K562 (cell line): ENCODE measurements at regions not wholly inside any gene's neighbourhood (a gene's known extent, or its start where the extent isn't known, plus 50 kb on each side); places are given as distances from the start of the nearest gene placed in this dataset.

Source experiments
- BCL6 ChIP-seq: fragments of 250-450 bp; sonication (Bioruptor Pico); IDR thresholded peaks from 2 replicates; pipeline ENCODE4 v1.4.0; 2020
- CBFA2T2 ChIP-seq: fragments of 450-650 bp; conservative IDR thresholded peaks from 2 replicates; pipeline ENCODE4 v1.6.1; 2017; ENCODE audit warnings: mild to moderate bottlenecking
- CC2D1A ChIP-seq: fragments of 450-650 bp; IDR thresholded peaks from 2 replicates; pipeline ENCODE4 v1.6.1; 2017; ENCODE audit warnings: mild to moderate bottlenecking
- CREM ChIP-seq: IDR thresholded peaks from 2 replicates; pipeline ENCODE4 v1.6.1; 2014; ENCODE audit warnings: antibody characterized with exemption, low read depth
- DPF2 ChIP-seq: fragments of 450-650 bp; IDR thresholded peaks from 2 replicates; pipeline ENCODE4 v1.6.1; 2016
- ELF1 ChIP-seq: fragments of 200-800 bp; sonication (Bioruptor generic); IDR thresholded peaks from 2 replicates; pipeline ENCODE4 v1.6.1; 2016; ENCODE audit warnings: missing genetic modification characterization, missing compliant biosample characterization
- HNRNPLL ChIP-seq: fragments of 200-400 bp; formaldehyde crosslinking; IDR thresholded peaks from 2 replicates; pipeline ENCODE4 v1.6.1; 2017; ENCODE audit warnings: low read length, low read depth, mild to moderate bottlenecking; ENCODE audit not compliant: poor library complexity, severe bottlenecking
- LEF1 ChIP-seq: fragments of 450-650 bp; IDR thresholded peaks from 2 replicates; pipeline ENCODE4 v1.6.1; 2016; ENCODE audit warnings: mild to moderate bottlenecking
- MAFF ChIP-seq: IDR thresholded peaks from 2 replicates; pipeline ENCODE4 v1.6.1; 2012; ENCODE audit warnings: low read length, improper control_type of control experiment
- MAFG ChIP-seq: fragments of 450-650 bp; conservative IDR thresholded peaks from 2 replicates; pipeline ENCODE4 v1.6.1; 2016; ENCODE audit warnings: missing genetic modification characterization, missing compliant biosample characterization
- MYNN ChIP-seq, 2 experiments: sonication (generic); formaldehyde crosslinking in 1 of 2; IDR thresholded peaks; 2 replicates each; pipeline versions ENCODE4 v1.5.0 to v1.6.1; 2016 to 2020; ENCODE audit warnings: antibody characterized with exemption in 1 of 2, missing genetic modification reagents in 1 of 2
- NFXL1 ChIP-seq: fragments of 450-650 bp; formaldehyde crosslinking; IDR thresholded peaks from 2 replicates; pipeline ENCODE4 v1.4.0; 2021; ENCODE audit warnings: mild to moderate bottlenecking
- POLR3A ChIP-seq: IDR thresholded peaks from 2 replicates; pipeline ENCODE4 v1.6.1; 2011; ENCODE audit warnings: borderline replicate concordance, mild to moderate bottlenecking, moderate library complexity; ENCODE audit not compliant: insufficient read length, insufficient read depth; ENCODE audit errors: extremely low read depth
- PPARD ChIP-seq: fragments of 250-450 bp; sonication (Bioruptor Pico); IDR thresholded peaks from 2 replicates; pipeline ENCODE4 v1.8.0; 2022; ENCODE audit warnings: inconsistent platforms, mild to moderate bottlenecking, moderate library complexity
- RAD21 ChIP-seq, 2 experiments: fragments of 250-450 bp in 1 of 2; fragments of 450-650 bp in 1 of 2; sonication (Bioruptor Pico) in 1 of 2; formaldehyde crosslinking in 1 of 2; IDR thresholded peaks in 1 of 2; conservative IDR thresholded peaks in 1 of 2; 2 replicates each; pipeline versions ENCODE4 v1.4.0 to v1.8.0; 2020 to 2022; ENCODE audit warnings: mild to moderate bottlenecking in 2 of 2, moderate library complexity in 1 of 2
- RBM14 ChIP-seq: fragments of 200-400 bp; formaldehyde crosslinking; IDR thresholded peaks from 2 replicates; pipeline ENCODE4 v1.6.1; 2018; ENCODE audit warnings: low read depth, mild to moderate bottlenecking, low read length, moderate library complexity, borderline replicate concordance; ENCODE audit not compliant: insufficient read depth
- TAF9B ChIP-seq: fragments of 450-650 bp; IDR thresholded peaks from 2 replicates; pipeline ENCODE4 v1.6.1; 2018; ENCODE audit warnings: mild to moderate bottlenecking; ENCODE audit not compliant: partially characterized antibody
- ZBTB1 ChIP-seq: sonication (generic); formaldehyde crosslinking; IDR thresholded peaks from 2 replicates; pipeline ENCODE4 v1.8.1; 2023; ENCODE audit warnings: missing genetic modification reagents, low read depth, mild to moderate bottlenecking, borderline replicate concordance
- ZZZ3 ChIP-seq: fragments of 450-650 bp; IDR thresholded peaks from 2 replicates; pipeline ENCODE4 v1.6.1; 2016; ENCODE audit warnings: antibody characterized with exemption, mild to moderate bottlenecking, moderate library complexity
- TF ChIP-seq, protein P1 (sequence below): fragments of 250-450 bp; sonication (Bioruptor Pico); IDR thresholded peaks from 2 replicates; pipeline ENCODE4 v1.4.0; 2020; ENCODE audit warnings: mild to moderate bottlenecking, moderate library complexity
- TF ChIP-seq, protein P2 (sequence below): fragments of 250-450 bp; sonication (Bioruptor Pico); IDR thresholded peaks from 2 replicates; pipeline ENCODE4 v1.5.1; 2021; ENCODE audit warnings: mild to moderate bottlenecking
- TF ChIP-seq, protein P3 (sequence below), 2 experiments: fragments of 200-800 bp in 1 of 2; sonication (Bioruptor generic) in 1 of 2; sonication (generic) in 1 of 2; formaldehyde crosslinking in 1 of 2; IDR thresholded peaks in 1 of 2; conservative IDR thresholded peaks in 1 of 2; 2 replicates each; pipeline versions ENCODE4 v1.5.0 to v1.6.1; 2016 to 2020; ENCODE audit warnings: missing compliant biosample characterization in 1 of 2, missing genetic modification characterization in 1 of 2, missing genetic modification reagents in 1 of 2
- TF ChIP-seq, protein P4 (sequence below): IDR thresholded peaks from 2 replicates; pipeline ENCODE4 v1.6.1; 2014; ENCODE audit warnings: antibody characterized with exemption

DNA sequence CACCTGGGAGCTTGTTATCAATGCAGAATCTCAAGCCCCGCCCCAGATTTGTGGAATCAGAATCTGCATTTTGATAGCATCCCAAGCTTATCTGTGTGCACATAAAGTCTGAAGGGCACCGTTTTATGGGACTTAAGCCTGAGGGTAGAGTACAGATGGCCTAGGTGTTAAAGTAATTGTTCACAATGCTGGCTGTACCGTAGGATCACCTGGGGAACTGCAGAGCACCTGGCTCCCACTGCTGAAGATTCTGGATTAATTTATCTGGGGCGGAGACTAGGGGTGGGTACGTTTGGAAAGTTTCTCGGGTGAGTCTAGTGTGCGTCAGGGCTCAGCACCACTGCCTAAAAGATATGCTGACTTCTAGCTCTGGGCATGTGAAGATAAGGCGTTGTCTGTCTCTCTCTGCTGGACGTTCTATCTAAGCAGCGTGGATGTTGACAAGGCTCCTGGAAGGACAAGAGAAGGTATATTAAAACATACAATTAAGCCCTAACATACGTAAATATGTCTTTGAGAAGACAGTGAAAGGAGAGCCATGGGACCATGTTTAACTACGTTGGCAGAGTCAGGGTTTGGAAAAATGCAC is 63.2 kb upstream of the RASGRP1 start (continued):
- no peak for TF ChIP-seq ELF1 (tag)
- TF ChIP-seq ZBTB1 (CRISPR knock-in tag), result no peak
- TF ChIP-seq, protein P1, sequence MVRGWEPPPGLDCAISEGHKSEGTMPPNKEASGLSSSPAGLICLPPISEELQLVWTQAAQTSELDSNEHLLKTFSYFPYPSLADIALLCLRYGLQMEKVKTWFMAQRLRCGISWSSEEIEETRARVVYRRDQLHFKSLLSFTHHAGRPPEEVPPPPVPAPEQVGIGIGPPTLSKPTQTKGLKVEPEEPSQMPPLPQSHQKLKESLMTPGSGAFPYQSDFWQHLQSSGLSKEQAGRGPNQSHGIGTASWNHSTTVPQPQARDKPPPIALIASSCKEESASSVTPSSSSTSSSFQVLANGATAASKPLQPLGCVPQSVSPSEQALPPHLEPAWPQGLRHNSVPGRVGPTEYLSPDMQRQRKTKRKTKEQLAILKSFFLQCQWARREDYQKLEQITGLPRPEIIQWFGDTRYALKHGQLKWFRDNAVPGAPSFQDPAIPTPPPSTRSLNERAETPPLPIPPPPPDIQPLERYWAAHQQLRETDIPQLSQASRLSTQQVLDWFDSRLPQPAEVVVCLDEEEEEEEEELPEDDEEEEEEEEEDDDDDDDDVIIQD (CRISPR knock-in tag), result no peak
- no peak for TF ChIP-seq POLR3A
- no peak for TF ChIP-seq BCL6 (CRISPR knock-in tag)
- peak; percentile 35; the same call in 1 of the 2 replicates for TF ChIP-seq MAFG
- 0 out of 2 replicates have a peak, but pooled peaks have one; percentile 9 for TF ChIP-seq MAFF
- no peak for TF ChIP-seq PPARD (CRISPR knock-in tag)
- TF ChIP-seq, protein P2, sequence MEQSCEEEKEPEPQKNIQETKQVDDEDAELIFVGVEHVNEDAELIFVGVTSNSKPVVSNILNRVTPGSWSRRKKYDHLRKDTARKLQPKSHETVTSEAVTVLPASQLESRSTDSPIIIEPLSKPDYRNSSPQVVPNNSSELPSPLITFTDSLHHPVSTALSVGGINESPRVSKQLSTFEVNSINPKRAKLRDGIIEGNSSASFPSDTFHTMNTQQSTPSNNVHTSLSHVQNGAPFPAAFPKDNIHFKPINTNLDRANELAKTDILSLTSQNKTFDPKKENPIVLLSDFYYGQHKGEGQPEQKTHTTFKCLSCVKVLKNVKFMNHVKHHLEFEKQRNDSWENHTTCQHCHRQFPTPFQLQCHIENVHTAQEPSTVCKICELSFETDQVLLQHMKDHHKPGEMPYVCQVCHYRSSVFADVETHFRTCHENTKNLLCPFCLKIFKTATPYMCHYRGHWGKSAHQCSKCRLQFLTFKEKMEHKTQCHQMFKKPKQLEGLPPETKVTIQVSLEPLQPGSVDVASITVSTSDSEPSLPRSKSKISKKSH, result no peak
- TF ChIP-seq MYNN (IDR thresholded peaks at IDR 0.05), result no peak
- no peak for TF ChIP-seq MYNN (CRISPR knock-in tag; IDR thresholded peaks at IDR 0.05)
- TF ChIP-seq, protein P3, sequence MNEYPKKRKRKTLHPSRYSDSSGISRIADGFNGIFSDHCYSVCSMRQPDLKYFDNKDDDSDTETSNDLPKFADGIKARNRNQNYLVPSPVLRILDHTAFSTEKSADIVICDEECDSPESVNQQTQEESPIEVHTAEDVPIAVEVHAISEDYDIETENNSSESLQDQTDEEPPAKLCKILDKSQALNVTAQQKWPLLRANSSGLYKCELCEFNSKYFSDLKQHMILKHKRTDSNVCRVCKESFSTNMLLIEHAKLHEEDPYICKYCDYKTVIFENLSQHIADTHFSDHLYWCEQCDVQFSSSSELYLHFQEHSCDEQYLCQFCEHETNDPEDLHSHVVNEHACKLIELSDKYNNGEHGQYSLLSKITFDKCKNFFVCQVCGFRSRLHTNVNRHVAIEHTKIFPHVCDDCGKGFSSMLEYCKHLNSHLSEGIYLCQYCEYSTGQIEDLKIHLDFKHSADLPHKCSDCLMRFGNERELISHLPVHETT (CRISPR knock-in tag; conservative IDR thresholded peaks at IDR 0.05 in 1 of 2, IDR thresholded peaks at IDR 0.05 in 1 of 2), result 0 out of 4 replicates have a peak, but pooled peaks of 1 of the 2 experiments have one; percentile 44
- TF ChIP-seq, protein P4, sequence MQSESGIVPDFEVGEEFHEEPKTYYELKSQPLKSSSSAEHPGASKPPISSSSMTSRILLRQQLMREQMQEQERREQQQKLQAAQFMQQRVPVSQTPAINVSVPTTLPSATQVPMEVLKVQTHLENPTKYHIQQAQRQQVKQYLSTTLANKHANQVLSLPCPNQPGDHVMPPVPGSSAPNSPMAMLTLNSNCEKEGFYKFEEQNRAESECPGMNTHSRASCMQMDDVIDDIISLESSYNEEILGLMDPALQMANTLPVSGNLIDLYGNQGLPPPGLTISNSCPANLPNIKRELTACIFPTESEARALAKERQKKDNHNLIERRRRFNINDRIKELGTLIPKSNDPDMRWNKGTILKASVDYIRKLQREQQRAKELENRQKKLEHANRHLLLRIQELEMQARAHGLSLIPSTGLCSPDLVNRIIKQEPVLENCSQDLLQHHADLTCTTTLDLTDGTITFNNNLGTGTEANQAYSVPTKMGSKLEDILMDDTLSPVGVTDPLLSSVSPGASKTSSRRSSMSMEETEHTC, result no peak
- peak; percentile 26; the same call in 1 of the 2 replicates for TF ChIP-seq CC2D1A
- peak; percentile 57 for TF ChIP-seq CBFA2T2
- no peak for TF ChIP-seq ZZZ3
- no peak for TF ChIP-seq LEF1
- TF ChIP-seq HNRNPLL, result no peak
- 0 out of 2 replicates have a peak, but pooled peaks have one; percentile 35 for TF ChIP-seq DPF2
- TF ChIP-seq RAD21 (CRISPR knock-in tag; conservative IDR thresholded peaks at IDR 0.05 in 1 of 2, IDR thresholded peaks at IDR 0.05 in 1 of 2), result peak; percentile 85 to 89
- no peak for TF ChIP-seq TAF9B
- no peak for TF ChIP-seq CREM
- no peak for TF ChIP-seq RBM14
- TF ChIP-seq NFXL1, result no peak
